ENCODE measurements at regions not wholly inside any gene's neighbourhood (a gene's known extent, or its start where the extent isn't known, plus 50 kb on each side); places are given as distances from the start of the nearest gene placed in this dataset.

- H3K4me3 Mint-ChIP-seq, result no peak overlapping the region
- H3K4me1 Mint-ChIP-seq (ENCODE audit: low read depth), result no peaks in the 10 kb centered on the region
- intact Hi-C loops (cut with micrococcal nuclease), result no loop called here
- H3K27me3 Mint-ChIP-seq, result no peaks in the 10 kb centered on the region
- H3K36me3 Mint-ChIP-seq (ENCODE audit: low read depth), result no peaks in the 10 kb centered on the region
- peaks cover 17% of the 10 kb centered on the region for H3K9me3 Mint-ChIP-seq
- no peak overlapping the region for H3K27ac Mint-ChIP-seq
Measured at GRCh38 chr5:163757344-163757743, 251.9 kb downstream of the MAT2B start.

- H3K27me3 Mint-ChIP-seq, result no peaks in the 10 kb centered on the region
- H3K36me3 Mint-ChIP-seq (ENCODE audit: low read depth), result no peaks in the 10 kb centered on the region
- peaks cover 17% of the 10 kb centered on the region for H3K9me3 Mint-ChIP-seq
- H3K4me3 Mint-ChIP-seq, result no peak overlapping the region
- H3K4me1 Mint-ChIP-seq (ENCODE audit: low read depth), result no peaks in the 10 kb centered on the region
- H3K27ac Mint-ChIP-seq, result no peak overlapping the region
- intact Hi-C loops (cut with micrococcal nuclease), result no loop called here
Measured at GRCh38 chr5:163758283-163758711, 252.9 kb downstream of the MAT2B start.

- Mint-ChIP-seq H3K4me1 (ENCODE audit: low read depth) (no peaks in the 10 kb centered on the region), H3K4me3 (no peak overlapping the region), H3K36me3 (ENCODE audit: low read depth) (no peaks in the 10 kb centered on the region), H3K9me3 (peaks cover 17% of the 10 kb centered on the region), H3K27me3 (no peaks in the 10 kb centered on the region), H3K27ac (no peak overlapping the region)
- intact Hi-C loops (cut with micrococcal nuclease), result no loop called here
Measured at GRCh38 chr5:163759000-163759704, 253.7 kb downstream of the MAT2B start.

- Mint-ChIP-seq H3K4me1 (ENCODE audit: low read depth) (no peaks in the 10 kb centered on the region), H3K4me3 (no peak overlapping the region), H3K9me3 (peaks cover 15% of the 10 kb centered on the region), H3K27ac (no peak overlapping the region), H3K27me3 (no peaks in the 10 kb centered on the region), H3K36me3 (ENCODE audit: low read depth) (no peaks in the 10 kb centered on the region)
- intact Hi-C loops (cut with micrococcal nuclease), result no loop called here
Measured at GRCh38 chr5:163760498-163760897, 255.1 kb downstream of the MAT2B start.

GRCh38 chr5:163766936-163767670 is 261.7 kb downstream of the MAT2B start:
- Mint-ChIP-seq H3K4me3 (no peak overlapping the region), H3K9me3 (no peaks in the 10 kb centered on the region), H3K4me1 (ENCODE audit: low read depth) (no peaks in the 10 kb centered on the region), H3K36me3 (ENCODE audit: low read depth) (no peaks in the 10 kb centered on the region), H3K27me3 (no peaks in the 10 kb centered on the region), H3K27ac (no peak overlapping the region)
- intact Hi-C loops (cut with micrococcal nuclease), result no loop called here

GRCh38 chr5:163770625-163771024 is 265.2 kb downstream of the MAT2B start:
- intact Hi-C loops (cut with micrococcal nuclease), result no loop called here
- Mint-ChIP-seq H3K4me1 (ENCODE audit: low read depth) (no peaks in the 10 kb centered on the region), H3K27ac (no peak overlapping the region), H3K4me3 (no peak overlapping the region), H3K27me3 (no peaks in the 10 kb centered on the region), H3K36me3 (ENCODE audit: low read depth) (no peaks in the 10 kb centered on the region), H3K9me3 (no peaks in the 10 kb centered on the region)

GRCh38 chr5:163772241-163772640 is 266.8 kb downstream of the MAT2B start:
- intact Hi-C loops (cut with micrococcal nuclease), result no loop called here
- H3K27ac Mint-ChIP-seq, result no peak overlapping the region
- no peaks in the 10 kb centered on the region for H3K9me3 Mint-ChIP-seq
- H3K4me1 Mint-ChIP-seq (ENCODE audit: low read depth), result no peaks in the 10 kb centered on the region
- no peaks in the 10 kb centered on the region for H3K36me3 Mint-ChIP-seq (ENCODE audit: low read depth)
- H3K4me3 Mint-ChIP-seq, result no peak overlapping the region
- H3K27me3 Mint-ChIP-seq, result no peaks in the 10 kb centered on the region

- Mint-ChIP-seq H3K4me3 (no peak overlapping the region), H3K36me3 (ENCODE audit: low read depth) (no peaks in the 10 kb centered on the region), H3K4me1 (ENCODE audit: low read depth) (no peaks in the 10 kb centered on the region), H3K27ac (no peak overlapping the region), H3K9me3 (no peaks in the 10 kb centered on the region), H3K27me3 (no peaks in the 10 kb centered on the region)
- intact Hi-C loops (cut with micrococcal nuclease), result no loop called here
Measured at GRCh38 chr5:163772644-163773043, 267.2 kb downstream of the MAT2B start.

GRCh38 chr5:163773226-163773625 is 267.8 kb downstream of the MAT2B start:
- H3K4me1 Mint-ChIP-seq (ENCODE audit: low read depth), result no peaks in the 10 kb centered on the region
- H3K27ac Mint-ChIP-seq, result no peak overlapping the region
- no peaks in the 10 kb centered on the region for H3K36me3 Mint-ChIP-seq (ENCODE audit: low read depth)
- no peaks in the 10 kb centered on the region for H3K27me3 Mint-ChIP-seq
- intact Hi-C loops (cut with micrococcal nuclease), result no loop called here
- no peak overlapping the region for H3K4me3 Mint-ChIP-seq
- H3K9me3 Mint-ChIP-seq, result peaks cover 5% of the 10 kb centered on the region

- no peak overlapping the region for H3K4me3 Mint-ChIP-seq
- H3K9me3 Mint-ChIP-seq, result peaks cover 30% of the 10 kb centered on the region
- H3K27me3 Mint-ChIP-seq, result no peaks in the 10 kb centered on the region
- intact Hi-C loops (cut with micrococcal nuclease), result no loop called here
- H3K27ac Mint-ChIP-seq, result no peak overlapping the region
- no peaks in the 10 kb centered on the region for H3K4me1 Mint-ChIP-seq (ENCODE audit: low read depth)
- no peaks in the 10 kb centered on the region for H3K36me3 Mint-ChIP-seq (ENCODE audit: low read depth)
Measured at GRCh38 chr5:163789870-163790269, 284.5 kb downstream of the MAT2B start.

GRCh38 chr5:163790497-163790896 is 285.1 kb downstream of the MAT2B start:
- intact Hi-C loops (cut with micrococcal nuclease), result no loop called here
- H3K4me1 Mint-ChIP-seq (ENCODE audit: low read depth), result no peaks in the 10 kb centered on the region
- H3K4me3 Mint-ChIP-seq, result no peak overlapping the region
- H3K9me3 Mint-ChIP-seq, result peaks cover 23% of the 10 kb centered on the region
- no peak overlapping the region for H3K27ac Mint-ChIP-seq
- H3K27me3 Mint-ChIP-seq, result no peaks in the 10 kb centered on the region
- no peaks in the 10 kb centered on the region for H3K36me3 Mint-ChIP-seq (ENCODE audit: low read depth)

GRCh38 chr5:163794993-163795392 is 289.6 kb downstream of the MAT2B start:
- no peaks in the 10 kb centered on the region for H3K4me1 Mint-ChIP-seq (ENCODE audit: low read depth)
- intact Hi-C loops (cut with micrococcal nuclease), result no loop called here
- no peaks in the 10 kb centered on the region for H3K9me3 Mint-ChIP-seq
- no peak overlapping the region for H3K27ac Mint-ChIP-seq
- no peaks in the 10 kb centered on the region for H3K36me3 Mint-ChIP-seq (ENCODE audit: low read depth)
- H3K4me3 Mint-ChIP-seq, result no peak overlapping the region
- no peaks in the 10 kb centered on the region for H3K27me3 Mint-ChIP-seq

GRCh38 chr5:163807781-163808180 is 302.4 kb downstream of the MAT2B start:
- Mint-ChIP-seq H3K4me1 (ENCODE audit: low read depth) (no peaks in the 10 kb centered on the region), H3K27me3 (no peaks in the 10 kb centered on the region), H3K27ac (no peak overlapping the region), H3K36me3 (ENCODE audit: low read depth) (no peaks in the 10 kb centered on the region), H3K4me3 (no peak overlapping the region), H3K9me3 (peaks cover 6% of the 10 kb centered on the region)
- intact Hi-C loops (cut with micrococcal nuclease), result no loop called here

GRCh38 chr5:163809473-163809872 is 304.1 kb downstream of the MAT2B start:
- H3K4me1 Mint-ChIP-seq (ENCODE audit: low read depth), result no peaks in the 10 kb centered on the region
- no peaks in the 10 kb centered on the region for H3K36me3 Mint-ChIP-seq (ENCODE audit: low read depth)
- no peaks in the 10 kb centered on the region for H3K9me3 Mint-ChIP-seq
- no peak overlapping the region for H3K4me3 Mint-ChIP-seq
- H3K27me3 Mint-ChIP-seq, result no peaks in the 10 kb centered on the region
- intact Hi-C loops (cut with micrococcal nuclease), result no loop called here
- H3K27ac Mint-ChIP-seq, result no peak overlapping the region

- no peak overlapping the region for H3K4me3 Mint-ChIP-seq
- H3K27me3 Mint-ChIP-seq, result no peaks in the 10 kb centered on the region
- no peaks in the 10 kb centered on the region for H3K4me1 Mint-ChIP-seq (ENCODE audit: low read depth)
- H3K27ac Mint-ChIP-seq, result no peak overlapping the region
- intact Hi-C loops (cut with micrococcal nuclease), result no loop called here
- no peaks in the 10 kb centered on the region for H3K36me3 Mint-ChIP-seq (ENCODE audit: low read depth)
- H3K9me3 Mint-ChIP-seq, result peaks cover 14% of the 10 kb centered on the region
Measured at GRCh38 chr5:163813900-163814299, 308.5 kb downstream of the MAT2B start.

Data from dendritic cell treated with granulocyte-macrophage colony-stimulating factor and Interleukin-4, amounts not matched to agents 40 ng/mL and 50 ng/mL, for 4 days (primary cell).